Prostate gland (tissue), 2 donors: ENCODE measurements at regions not wholly inside any gene's neighbourhood (a gene's known extent, or its start where the extent isn't known, plus 50 kb on each side); places are given as distances from the start of the nearest gene placed in this dataset.

ENCODE experiments used
- CTCF ChIP-seq, 4 experiments: fragments of 200-600 bp in 2 of 4; fragments of 450-650 bp in 2 of 4; sonication (generic) in 2 of 4; IDR thresholded peaks; 1 replicate in 3 of 4; 2 replicates in 1 of 4; pipeline ENCODE4 v1.5.1; 2016 to 2019; ENCODE audit warnings: antibody characterized with exemption in 4 of 4, mild to moderate bottlenecking in 2 of 4, moderate library complexity in 2 of 4
- POLR2A ChIP-seq: fragments of 450-650 bp; IDR thresholded peaks from one replicate; pipeline ENCODE4 v1.6.1; 2016; ENCODE audit warnings: antibody characterized with exemption, mild to moderate bottlenecking

DNA sequence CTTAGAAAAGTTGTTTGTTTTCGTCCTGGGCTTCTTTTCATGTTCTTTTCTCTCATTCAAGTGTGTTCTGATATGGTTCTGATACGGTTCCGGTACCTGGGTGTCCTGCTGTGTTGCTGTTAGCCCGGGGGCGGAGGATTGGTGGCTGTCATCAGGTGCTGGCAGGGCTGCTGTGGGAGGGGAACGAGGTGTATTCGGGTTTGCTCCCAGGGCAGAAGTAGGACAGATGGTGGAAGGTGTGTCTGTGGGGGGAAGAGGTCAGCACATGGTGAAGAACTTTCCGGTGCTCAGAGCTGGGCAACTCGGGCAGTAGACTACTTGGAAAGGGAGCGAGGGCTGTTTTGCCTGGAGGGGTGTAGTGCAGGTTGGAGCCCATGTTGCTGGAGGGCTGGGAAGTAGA, 70.2 kb downstream of the SLC25A47 start:
- no peak for TF ChIP-seq CTCF (IDR thresholded peaks at IDR 0.05)
- no peak for TF ChIP-seq POLR2A
